Endothelial cell (in vitro differentiated cells): ENCODE measurements at regions not wholly inside any gene's neighbourhood (a gene's known extent, or its start where the extent isn't known, plus 50 kb on each side); places are given as distances from the start of the nearest gene placed in this dataset.
"Not testable (repeated sequence)": the region's sequence is repeated elsewhere in the genome, so short reads cannot be mapped to it uniquely, and the experiment has no call there.

Experiments
- DNase-seq: peaks from one replicate; pipeline ENCODE4 v3.0.0; 2021; ENCODE audit warnings: low spot score
- H3K27ac Mint-ChIP-seq: one replicate; pipeline ENCODE4 v1.8.0; 2021; ENCODE audit warnings: mixed read lengths, inconsistent platforms; ENCODE audit not compliant: unreplicated experiment
- H3K27me3 Mint-ChIP-seq: one replicate; pipeline ENCODE4 v1.8.0; 2021; ENCODE audit warnings: mild to moderate bottlenecking, moderate library complexity, mixed read lengths, inconsistent platforms; ENCODE audit not compliant: unreplicated experiment
- H3K36me3 Mint-ChIP-seq: one replicate; pipeline ENCODE4 v1.8.0; 2021; ENCODE audit warnings: mild to moderate bottlenecking, low read depth, mixed read lengths, inconsistent platforms; ENCODE audit not compliant: unreplicated experiment
- H3K4me1 Mint-ChIP-seq: one replicate; pipeline ENCODE4 v1.8.0; 2021; ENCODE audit warnings: mild to moderate bottlenecking, mixed read lengths, inconsistent platforms; ENCODE audit not compliant: unreplicated experiment
- H3K4me3 Mint-ChIP-seq: one replicate; pipeline ENCODE4 v1.8.0; 2021; ENCODE audit warnings: mild to moderate bottlenecking, mixed read lengths, inconsistent platforms; ENCODE audit not compliant: unreplicated experiment
- H3K9me3 Mint-ChIP-seq: one replicate; pipeline ENCODE4 v1.8.0; 2021; ENCODE audit warnings: mixed read lengths, inconsistent platforms; ENCODE audit not compliant: unreplicated experiment
- TF ChIP-seq, protein P1 (sequence below): fragments of 200-600 bp; sonication (generic); IDR thresholded peaks from one replicate; pipeline ENCODE4 v1.5.0; 2021; ENCODE audit warnings: antibody characterized with exemption; ENCODE audit not compliant: unreplicated experiment

DNA sequence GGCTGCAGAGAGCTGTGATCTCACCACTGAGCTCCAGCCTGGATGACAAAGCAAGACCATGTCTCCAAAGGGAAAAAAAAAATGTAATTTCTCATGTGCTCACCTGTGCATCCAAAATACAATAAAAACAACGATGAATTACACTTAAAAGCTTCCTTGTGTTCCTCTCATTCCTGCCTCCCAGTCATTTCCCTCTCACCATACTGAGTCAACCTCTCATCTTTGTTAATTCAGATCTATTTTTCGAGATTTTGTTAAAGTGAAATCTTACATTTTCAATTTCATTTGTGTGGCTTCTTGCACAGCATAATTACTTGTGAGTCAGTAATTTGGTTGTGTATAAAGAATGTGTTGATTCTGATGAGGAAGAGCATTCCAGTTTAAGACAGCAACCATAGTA lies 1203.2 kb downstream of the TMEM121 start:
- TF ChIP-seq, protein P1, sequence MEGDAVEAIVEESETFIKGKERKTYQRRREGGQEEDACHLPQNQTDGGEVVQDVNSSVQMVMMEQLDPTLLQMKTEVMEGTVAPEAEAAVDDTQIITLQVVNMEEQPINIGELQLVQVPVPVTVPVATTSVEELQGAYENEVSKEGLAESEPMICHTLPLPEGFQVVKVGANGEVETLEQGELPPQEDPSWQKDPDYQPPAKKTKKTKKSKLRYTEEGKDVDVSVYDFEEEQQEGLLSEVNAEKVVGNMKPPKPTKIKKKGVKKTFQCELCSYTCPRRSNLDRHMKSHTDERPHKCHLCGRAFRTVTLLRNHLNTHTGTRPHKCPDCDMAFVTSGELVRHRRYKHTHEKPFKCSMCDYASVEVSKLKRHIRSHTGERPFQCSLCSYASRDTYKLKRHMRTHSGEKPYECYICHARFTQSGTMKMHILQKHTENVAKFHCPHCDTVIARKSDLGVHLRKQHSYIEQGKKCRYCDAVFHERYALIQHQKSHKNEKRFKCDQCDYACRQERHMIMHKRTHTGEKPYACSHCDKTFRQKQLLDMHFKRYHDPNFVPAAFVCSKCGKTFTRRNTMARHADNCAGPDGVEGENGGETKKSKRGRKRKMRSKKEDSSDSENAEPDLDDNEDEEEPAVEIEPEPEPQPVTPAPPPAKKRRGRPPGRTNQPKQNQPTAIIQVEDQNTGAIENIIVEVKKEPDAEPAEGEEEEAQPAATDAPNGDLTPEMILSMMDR = no peak
- Mint-ChIP-seq H3K27me3 (no peaks in the 10 kb centered on the region), H3K4me1 (no peaks in the 10 kb centered on the region), H3K9me3 (peaks cover 4% of the 10 kb centered on the region), H3K36me3 (no peaks in the 10 kb centered on the region), H3K4me3 (no peak overlapping the region), H3K27ac (no peak overlapping the region)
- no peak for DNase-seq

GRCh38 chr14:106733771-106734170 lies 1207.4 kb downstream of the TMEM121 start:
- DNase-seq = no peak
- Mint-ChIP-seq H3K9me3 (no peaks in the 10 kb centered on the region), H3K36me3 (no peaks in the 10 kb centered on the region), H3K27ac (no peak overlapping the region), H3K4me3 (no peak overlapping the region), H3K4me1 (no peaks in the 10 kb centered on the region), H3K27me3 (no peaks in the 10 kb centered on the region)
- TF ChIP-seq, protein P1 = no peak

DNA sequence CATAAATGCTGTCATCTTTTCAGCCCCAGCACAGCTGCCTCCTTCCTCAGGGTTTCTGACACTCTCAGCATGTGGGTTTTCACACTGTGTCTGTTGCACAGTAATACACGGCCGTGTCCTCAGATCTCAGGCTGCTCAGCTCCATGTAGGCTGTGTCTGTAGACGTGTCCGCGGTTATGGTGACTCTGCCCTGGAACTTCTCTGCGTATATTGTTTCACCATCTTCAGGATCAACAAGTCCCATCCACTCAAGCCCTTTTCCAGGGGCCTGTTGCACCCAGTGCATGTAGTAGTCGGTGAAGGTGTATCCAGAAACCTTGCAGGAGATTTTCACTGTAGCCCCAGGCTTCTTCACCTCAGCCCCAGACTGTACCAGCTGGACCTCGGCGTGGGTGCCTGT lies 1210.6 kb downstream of the TMEM121 start:
- TF ChIP-seq, protein P1 = no peak
- no peak for DNase-seq
- no peaks in the 10 kb centered on the region for H3K27me3 Mint-ChIP-seq
- no peaks in the 10 kb centered on the region for H3K36me3 Mint-ChIP-seq
- no peaks in the 10 kb centered on the region for H3K4me1 Mint-ChIP-seq
- H3K27ac Mint-ChIP-seq = no peak overlapping the region
- no peak overlapping the region for H3K4me3 Mint-ChIP-seq
- H3K9me3 Mint-ChIP-seq = no peaks in the 10 kb centered on the region

DNA sequence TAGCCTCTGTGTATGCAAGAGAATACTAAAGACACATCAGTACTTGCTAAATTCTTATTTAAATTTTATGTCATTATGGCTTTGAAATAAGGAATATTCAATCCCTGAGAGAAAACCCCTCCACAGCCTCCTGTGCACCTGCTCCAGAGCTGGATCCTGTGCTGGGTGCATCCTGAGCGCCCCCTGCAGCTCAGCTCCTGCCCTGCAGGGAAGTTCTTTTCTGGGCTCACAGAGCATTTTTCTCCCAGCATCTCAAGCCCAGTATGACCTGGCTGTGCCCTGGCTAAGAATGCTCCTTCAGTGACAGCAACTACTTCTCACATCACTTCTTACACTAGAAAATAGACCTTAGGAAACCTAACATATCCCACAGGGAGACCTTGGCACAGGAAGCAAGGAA lies 1211.7 kb downstream of the TMEM121 start:
- TF ChIP-seq, protein P1 = no peak
- H3K9me3 Mint-ChIP-seq = no peaks in the 10 kb centered on the region
- DNase-seq = no peak
- no peaks in the 10 kb centered on the region for H3K36me3 Mint-ChIP-seq
- no peak overlapping the region for H3K4me3 Mint-ChIP-seq
- H3K4me1 Mint-ChIP-seq = no peaks in the 10 kb centered on the region
- no peaks in the 10 kb centered on the region for H3K27me3 Mint-ChIP-seq
- no peak overlapping the region for H3K27ac Mint-ChIP-seq

DNA sequence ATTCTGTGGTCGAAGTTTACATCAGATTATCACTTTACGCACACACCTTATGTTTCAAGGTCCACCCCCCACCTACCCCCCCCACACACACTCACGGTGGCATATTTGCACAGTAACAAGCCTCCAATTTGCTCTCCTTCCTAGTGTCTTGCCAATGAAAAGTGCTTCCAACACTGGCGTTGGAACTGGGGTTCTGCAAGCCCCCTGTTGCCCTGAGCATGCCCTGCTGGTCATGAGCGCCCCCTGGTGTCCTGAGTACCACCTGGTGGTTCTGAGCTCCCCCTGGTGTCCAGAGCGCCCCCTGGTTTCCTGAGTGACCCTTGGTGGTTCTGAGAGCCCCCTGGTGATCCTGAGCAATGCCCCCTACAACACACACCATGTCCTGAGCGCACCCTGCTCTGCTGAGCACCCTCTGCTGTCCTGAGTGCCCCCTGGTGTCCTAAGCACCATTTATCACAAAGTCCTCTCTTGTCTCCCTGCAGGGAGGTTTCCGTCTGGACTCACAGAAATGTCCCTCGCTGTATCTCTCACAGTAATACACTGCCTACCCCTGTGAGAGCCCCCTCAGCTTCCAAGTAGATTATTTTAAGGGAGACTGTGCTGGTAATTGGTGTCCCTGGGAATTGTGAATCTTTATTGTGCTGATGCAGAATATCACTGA lies 1212.3 kb downstream of the TMEM121 start:
- not testable (repeated sequence) for H3K27me3 Mint-ChIP-seq, H3K4me3 Mint-ChIP-seq, H3K36me3 Mint-ChIP-seq, DNase-seq, H3K4me1 Mint-ChIP-seq, H3K27ac Mint-ChIP-seq, H3K9me3 Mint-ChIP-seq

DNA sequence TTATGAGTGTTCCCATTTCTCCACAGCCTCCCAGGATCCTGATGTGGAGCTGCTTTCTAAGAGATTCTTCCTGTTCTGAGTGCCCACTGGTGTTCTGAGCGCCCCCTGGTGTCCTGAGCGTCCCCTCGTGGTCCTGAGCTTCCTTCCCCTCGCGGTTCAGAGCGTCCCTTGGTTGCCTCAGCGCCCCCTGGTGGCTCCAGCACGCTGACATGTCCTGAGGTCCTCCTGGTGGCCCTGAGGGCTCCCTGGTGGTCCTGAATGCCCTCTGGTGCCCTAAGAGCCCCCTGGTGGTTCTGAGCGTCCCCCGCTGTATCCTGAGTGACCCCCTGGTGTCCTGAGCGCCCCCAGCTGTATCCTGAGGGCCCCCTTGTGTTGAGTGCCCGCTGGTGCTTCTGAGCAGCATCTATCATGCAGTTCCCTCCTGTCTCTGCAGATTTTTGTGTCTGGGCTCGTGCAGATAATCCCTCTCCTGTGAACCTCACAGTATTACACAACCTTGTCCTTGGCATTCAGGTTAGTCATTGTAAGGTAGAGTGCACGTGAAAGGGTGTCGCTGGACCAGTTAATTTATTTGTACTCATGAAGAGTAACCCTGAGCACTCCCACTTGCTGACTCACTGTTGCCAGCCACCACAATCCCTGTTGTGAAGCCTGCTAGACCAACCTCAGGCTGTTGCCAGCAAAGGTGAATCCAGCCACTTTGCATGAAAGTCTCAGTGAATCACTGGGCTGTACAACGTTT lies 1214.9 kb downstream of the TMEM121 start:
- not testable (repeated sequence) for H3K27ac Mint-ChIP-seq, H3K27me3 Mint-ChIP-seq, H3K9me3 Mint-ChIP-seq, H3K4me1 Mint-ChIP-seq, DNase-seq, H3K36me3 Mint-ChIP-seq, H3K4me3 Mint-ChIP-seq

- not testable (repeated sequence) for H3K27ac Mint-ChIP-seq, DNase-seq, H3K36me3 Mint-ChIP-seq, H3K4me3 Mint-ChIP-seq, H3K4me1 Mint-ChIP-seq, H3K27me3 Mint-ChIP-seq, H3K9me3 Mint-ChIP-seq
Measured at GRCh38 chr14:106745016-106745767, 1218.8 kb downstream of the TMEM121 start.

DNA sequence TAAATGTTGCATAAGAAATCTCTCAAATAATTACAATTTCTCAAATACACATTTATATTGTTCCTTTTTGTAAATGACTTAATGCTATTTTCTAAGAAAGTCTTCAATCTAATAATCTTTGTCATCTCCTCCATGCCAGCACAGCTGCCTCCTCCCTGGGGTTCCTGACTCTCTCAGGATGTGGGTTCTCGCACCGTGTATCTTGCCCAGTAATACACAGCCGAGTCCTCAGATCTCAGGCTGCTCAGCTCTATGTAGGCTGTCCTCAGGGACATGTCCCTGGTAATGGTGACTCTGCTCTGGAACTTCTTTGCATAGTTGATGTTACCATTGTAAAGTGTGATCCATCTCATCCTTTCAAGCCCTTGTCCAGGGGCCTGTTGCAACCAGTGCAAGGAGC lies 1223.7 kb downstream of the TMEM121 start:
- H3K27ac Mint-ChIP-seq, H3K27me3 Mint-ChIP-seq, H3K4me1 Mint-ChIP-seq, H3K36me3 Mint-ChIP-seq, H3K9me3 Mint-ChIP-seq, DNase-seq, H3K4me3 Mint-ChIP-seq: not testable (repeated sequence)
